ENCODE measurements at regions not wholly inside any gene's neighbourhood (a gene's known extent, or its start where the extent isn't known, plus 50 kb on each side); places are given as distances from the start of the nearest gene placed in this dataset.
"Not testable (repeated sequence)": the region's sequence is repeated elsewhere in the genome, so short reads cannot be mapped to it uniquely, and the experiment has no call there.

DNA sequence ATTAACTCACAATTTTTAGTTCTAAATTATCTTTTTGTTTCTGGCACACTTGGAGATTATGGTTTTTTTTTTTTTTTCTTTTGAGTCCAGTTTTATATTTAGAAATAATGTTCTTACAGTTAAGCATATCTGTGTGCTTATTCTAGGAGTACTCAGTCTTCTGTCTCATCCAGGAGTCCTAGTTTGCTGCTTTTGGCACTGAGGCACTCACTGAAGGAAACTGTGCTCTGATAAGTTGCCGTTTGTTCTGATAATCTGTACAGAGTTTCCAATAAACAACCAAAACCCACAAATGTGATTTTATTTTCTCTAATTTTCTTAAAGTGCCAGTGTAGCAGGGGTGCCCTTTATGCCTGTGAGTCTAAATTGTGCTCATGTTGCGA, 251.0 kb downstream of the LRRC70 start:
- no peaks in the 10 kb centered on the region for H3K79me2 ChIP-seq (ENCODE audit: control insufficient read depth, insufficient read depth, low read length, unreplicated experiment)
- no peaks in the 10 kb centered on the region for H3K36me3 ChIP-seq (ENCODE audit: insufficient read depth, low read length)
- no peaks in the 10 kb centered on the region for H3K27me3 ChIP-seq (ENCODE audit: insufficient read depth, low read length)
- no peak overlapping the region for H2AFZ ChIP-seq (ENCODE audit: low read length, unreplicated experiment)
- no peaks in the 10 kb centered on the region for H3K4me1 ChIP-seq (ENCODE audit: control insufficient read depth, insufficient read depth, low read length, unreplicated experiment)
- no peak overlapping the region for H3K4me3 ChIP-seq (ENCODE audit: low read depth, low read length)
- no peak overlapping the region for H3K27ac ChIP-seq (ENCODE audit: low read depth, low read length)

DNA sequence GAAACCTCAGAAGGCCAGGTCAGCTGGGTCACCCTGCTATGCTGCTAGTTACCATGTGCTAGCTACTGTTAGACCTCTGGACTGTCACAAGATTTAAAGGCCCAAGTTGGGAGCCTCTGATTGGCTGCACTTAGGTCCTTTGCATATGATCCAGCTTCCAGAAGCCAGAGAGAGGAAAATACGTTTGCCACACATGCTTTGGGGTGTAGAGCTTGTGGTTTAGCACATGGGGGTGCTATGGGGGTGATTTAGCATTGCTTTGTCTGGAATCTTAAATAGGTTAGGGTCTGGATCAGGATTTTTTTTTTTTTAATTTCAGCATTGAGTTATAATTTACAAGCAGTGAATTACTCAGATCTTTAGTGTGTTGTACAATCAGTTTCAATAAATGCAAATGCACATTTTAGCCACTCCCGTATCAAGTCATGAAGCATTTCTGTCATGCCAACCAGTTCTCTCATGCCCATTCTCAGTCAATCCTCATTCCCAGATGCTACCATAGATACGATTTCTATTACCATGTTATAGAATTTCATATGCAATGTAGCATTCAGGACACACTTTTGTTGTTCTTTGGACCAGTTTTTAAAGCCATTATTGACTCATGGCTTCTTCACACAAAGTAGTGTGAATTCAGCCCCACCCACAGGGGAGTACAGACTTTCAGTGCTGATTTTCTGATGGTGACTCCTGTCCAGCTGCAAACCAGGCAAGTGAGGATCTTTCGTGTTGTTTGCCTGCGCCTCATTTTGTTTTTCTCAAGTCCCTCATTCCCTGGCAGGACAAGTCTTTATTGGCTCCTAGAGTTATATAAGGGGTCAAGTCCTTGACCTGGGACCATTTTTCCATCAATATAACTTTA, 250.4 kb downstream of the LRRC70 start:
- Histone ChIP-seq H3K36me3 (ENCODE audit: insufficient read depth, low read length) (no peaks in the 10 kb centered on the region), H3K4me3 (ENCODE audit: low read depth, low read length) (no peak overlapping the region), H3K27ac (ENCODE audit: low read depth, low read length) (no peak overlapping the region), H3K4me1 (ENCODE audit: control insufficient read depth, insufficient read depth, low read length, unreplicated experiment) (no peaks in the 10 kb centered on the region), H3K79me2 (ENCODE audit: control insufficient read depth, insufficient read depth, low read length, unreplicated experiment) (no peaks in the 10 kb centered on the region), H3K27me3 (ENCODE audit: insufficient read depth, low read length) (no peaks in the 10 kb centered on the region), H2AFZ (ENCODE audit: low read length, unreplicated experiment) (no peak overlapping the region)

DNA sequence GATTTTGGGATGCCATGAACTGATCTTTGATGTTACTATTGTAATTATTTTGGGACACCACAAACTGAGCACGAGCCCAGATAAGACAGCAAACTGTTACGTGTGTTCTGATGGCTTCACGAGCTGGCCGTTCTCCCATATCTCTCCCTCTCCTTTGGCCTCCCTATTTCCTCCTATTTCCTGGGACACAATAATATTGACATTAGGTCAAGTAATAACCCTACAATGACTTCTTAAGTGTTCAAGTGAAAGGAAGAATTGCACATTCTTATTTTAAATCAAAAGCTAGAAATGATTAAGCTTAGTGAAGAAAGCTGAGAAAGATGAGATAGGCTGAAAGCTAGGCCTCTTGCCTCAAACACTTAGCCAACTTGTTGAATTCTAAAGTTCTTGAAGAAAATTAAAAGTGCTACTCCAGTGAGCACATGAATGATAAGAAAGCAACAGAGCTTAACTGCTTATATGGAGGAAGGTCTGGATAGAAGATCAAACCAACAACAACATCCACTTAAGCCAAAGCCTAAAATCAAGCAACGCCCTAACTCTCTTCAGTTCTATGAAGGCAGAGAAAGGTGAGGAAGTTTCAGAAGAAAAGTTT, 247.1 kb downstream of the LRRC70 start:
- H2AFZ ChIP-seq (ENCODE audit: low read length, unreplicated experiment), result no peak overlapping the region
- no peaks in the 10 kb centered on the region for H3K79me2 ChIP-seq (ENCODE audit: control insufficient read depth, insufficient read depth, low read length, unreplicated experiment)
- H3K4me3 ChIP-seq (ENCODE audit: low read depth, low read length), result no peak overlapping the region
- no peaks in the 10 kb centered on the region for H3K36me3 ChIP-seq (ENCODE audit: insufficient read depth, low read length)
- no peaks in the 10 kb centered on the region for H3K4me1 ChIP-seq (ENCODE audit: control insufficient read depth, insufficient read depth, low read length, unreplicated experiment)
- no peaks in the 10 kb centered on the region for H3K27me3 ChIP-seq (ENCODE audit: insufficient read depth, low read length)
- no peak overlapping the region for H3K27ac ChIP-seq (ENCODE audit: low read depth, low read length)

DNA sequence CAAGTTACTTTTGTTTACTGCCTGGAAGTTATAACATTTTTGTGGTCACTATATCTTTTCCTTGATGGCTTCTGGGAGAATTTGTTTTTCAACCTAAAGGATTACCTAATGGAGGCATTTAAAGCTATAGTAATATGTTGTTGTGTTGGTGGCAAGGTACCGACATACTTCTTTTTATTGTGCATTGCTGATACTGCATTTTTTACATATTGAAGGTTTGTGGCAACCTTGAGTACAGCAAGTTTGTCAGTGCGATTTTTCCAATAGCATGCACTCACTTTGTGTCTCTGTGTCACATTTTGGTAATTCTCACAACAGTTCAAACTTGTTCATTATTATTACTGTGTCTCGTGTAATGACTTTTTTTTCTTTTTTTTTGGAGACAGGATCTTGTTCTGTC, 246.3 kb downstream of the LRRC70 start:
- H3K36me3 ChIP-seq (ENCODE audit: insufficient read depth, low read length), result no peaks in the 10 kb centered on the region
- H3K4me3 ChIP-seq (ENCODE audit: low read depth, low read length), result no peak overlapping the region

DNA sequence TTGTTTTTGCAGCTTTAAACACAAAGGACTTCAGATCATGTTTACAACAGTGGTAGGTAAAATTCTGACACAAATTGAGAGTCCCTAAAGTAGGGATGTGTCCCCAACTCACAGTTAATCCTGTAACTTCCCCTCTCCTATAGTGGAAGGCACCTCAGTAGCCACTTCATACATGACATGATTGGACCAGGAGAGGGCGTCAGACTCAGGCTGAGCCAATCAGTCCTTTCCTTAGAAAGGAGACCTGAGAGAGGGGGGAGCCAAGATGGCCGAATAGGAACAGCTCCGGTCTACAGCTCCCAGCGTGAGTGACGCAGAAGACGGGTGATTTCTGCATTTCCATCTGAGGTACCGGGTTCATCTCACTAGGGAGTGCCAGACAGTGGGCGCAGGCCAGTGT, 238.4 kb downstream of the LRRC70 start:
- H3K36me3 ChIP-seq (ENCODE audit: insufficient read depth, low read length); H3K27ac ChIP-seq (ENCODE audit: low read depth, low read length); H3K27me3 ChIP-seq (ENCODE audit: insufficient read depth, low read length); H3K79me2 ChIP-seq (ENCODE audit: control insufficient read depth, insufficient read depth, low read length, unreplicated experiment); H3K4me1 ChIP-seq (ENCODE audit: control insufficient read depth, insufficient read depth, low read length, unreplicated experiment); H2AFZ ChIP-seq (ENCODE audit: low read length, unreplicated experiment); H3K4me3 ChIP-seq (ENCODE audit: low read depth, low read length): not testable (repeated sequence)

More for the DNA sequence above, 246.3 kb downstream of the LRRC70 start:
- H2AFZ ChIP-seq (ENCODE audit: low read length, unreplicated experiment), result no peak overlapping the region
- H3K27ac ChIP-seq (ENCODE audit: low read depth, low read length), result no peak overlapping the region
- no peaks in the 10 kb centered on the region for H3K79me2 ChIP-seq (ENCODE audit: control insufficient read depth, insufficient read depth, low read length, unreplicated experiment)
- H3K27me3 ChIP-seq (ENCODE audit: insufficient read depth, low read length), result no peaks in the 10 kb centered on the region
- H3K4me1 ChIP-seq (ENCODE audit: control insufficient read depth, insufficient read depth, low read length, unreplicated experiment), result no peaks in the 10 kb centered on the region

DNA sequence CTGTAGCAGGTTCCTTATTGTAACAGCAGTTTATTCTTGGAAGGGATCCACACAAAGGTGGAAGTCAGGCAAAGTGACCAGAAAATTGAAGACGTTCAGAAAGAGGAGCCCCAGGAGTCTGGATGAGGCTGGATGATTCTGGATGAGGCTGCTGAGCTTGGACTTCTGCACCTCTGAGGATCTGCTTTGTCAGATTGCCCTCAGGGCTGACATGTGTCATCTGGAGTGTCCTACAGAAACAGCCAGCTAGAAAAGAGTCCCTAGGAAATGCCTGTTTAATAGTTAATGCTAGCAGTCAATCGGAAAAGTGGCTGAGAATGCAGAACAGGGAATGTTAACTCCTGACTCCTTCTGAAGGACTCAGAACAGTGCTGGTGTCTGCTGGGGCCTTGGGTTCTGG, 236.4 kb downstream of the LRRC70 start:
- Histone ChIP-seq H3K27ac (ENCODE audit: low read depth, low read length) (no peak overlapping the region), H3K27me3 (ENCODE audit: insufficient read depth, low read length) (no peaks in the 10 kb centered on the region), H3K79me2 (ENCODE audit: control insufficient read depth, insufficient read depth, low read length, unreplicated experiment) (no peaks in the 10 kb centered on the region), H3K4me1 (ENCODE audit: control insufficient read depth, insufficient read depth, low read length, unreplicated experiment) (no peaks in the 10 kb centered on the region), H2AFZ (ENCODE audit: low read length, unreplicated experiment) (no peak overlapping the region), H3K4me3 (ENCODE audit: low read depth, low read length) (no peak overlapping the region), H3K36me3 (ENCODE audit: insufficient read depth, low read length) (no peaks in the 10 kb centered on the region)

DNA sequence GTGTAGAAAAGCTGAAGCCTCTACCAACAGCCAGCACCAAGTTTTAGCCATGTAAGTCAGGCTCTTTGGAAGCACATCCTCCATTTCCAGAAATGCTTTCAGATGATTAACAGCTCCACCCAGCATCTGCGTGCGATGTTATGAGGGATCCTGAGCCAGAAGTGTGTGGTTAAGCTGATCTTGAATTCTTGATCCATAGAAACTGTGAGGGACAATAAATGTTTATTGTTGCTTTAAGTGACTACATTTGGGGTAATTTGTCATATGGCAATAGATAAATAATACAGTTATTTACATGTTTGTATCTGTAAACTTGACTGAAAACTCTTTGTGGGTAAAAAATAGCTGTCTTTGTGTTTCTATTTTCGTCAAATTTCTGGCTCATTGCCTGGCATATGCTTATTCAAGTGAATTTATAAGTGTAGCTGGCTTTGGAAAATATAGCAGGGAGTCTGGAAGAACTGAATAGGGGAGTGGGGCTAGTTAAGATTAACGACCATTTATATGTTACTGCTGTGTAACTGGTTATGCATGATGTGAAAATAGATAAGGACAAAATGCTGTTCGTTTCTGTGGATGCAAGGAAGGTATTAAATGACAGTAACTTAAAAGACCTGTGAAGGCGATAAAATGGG, 234.1 kb downstream of the LRRC70 start:
- H3K4me1 ChIP-seq (ENCODE audit: control insufficient read depth, insufficient read depth, low read length, unreplicated experiment), result no peaks in the 10 kb centered on the region
- no peaks in the 10 kb centered on the region for H3K79me2 ChIP-seq (ENCODE audit: control insufficient read depth, insufficient read depth, low read length, unreplicated experiment)
- no peaks in the 10 kb centered on the region for H3K36me3 ChIP-seq (ENCODE audit: insufficient read depth, low read length)
- H3K27ac ChIP-seq (ENCODE audit: low read depth, low read length), result no peak overlapping the region
- no peak overlapping the region for H3K4me3 ChIP-seq (ENCODE audit: low read depth, low read length)
- H2AFZ ChIP-seq (ENCODE audit: low read length, unreplicated experiment), result no peak overlapping the region
- no peaks in the 10 kb centered on the region for H3K27me3 ChIP-seq (ENCODE audit: insufficient read depth, low read length)

DNA sequence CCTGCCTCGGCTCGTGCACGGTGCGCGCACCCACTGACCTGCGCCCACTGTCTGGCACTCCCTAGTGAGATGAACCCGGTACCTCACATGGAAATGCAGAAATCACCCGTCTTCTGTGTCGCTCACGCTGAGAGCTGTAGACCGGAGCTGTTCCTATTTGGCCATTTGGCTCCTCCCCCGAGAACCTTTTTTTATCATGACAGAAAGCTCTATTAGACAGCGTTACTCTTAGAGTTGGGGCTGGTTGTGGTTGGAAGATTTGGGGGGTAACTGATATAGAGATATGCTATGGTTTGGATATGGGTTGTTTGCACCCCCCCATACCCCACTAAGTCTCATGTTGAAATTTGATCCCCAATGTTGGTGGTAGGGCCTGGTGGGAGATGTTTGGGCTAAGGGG, 226.2 kb downstream of the LRRC70 start:
- H2AFZ ChIP-seq (ENCODE audit: low read length, unreplicated experiment); H3K27ac ChIP-seq (ENCODE audit: low read depth, low read length); H3K4me3 ChIP-seq (ENCODE audit: low read depth, low read length): not testable (repeated sequence)

DNA sequence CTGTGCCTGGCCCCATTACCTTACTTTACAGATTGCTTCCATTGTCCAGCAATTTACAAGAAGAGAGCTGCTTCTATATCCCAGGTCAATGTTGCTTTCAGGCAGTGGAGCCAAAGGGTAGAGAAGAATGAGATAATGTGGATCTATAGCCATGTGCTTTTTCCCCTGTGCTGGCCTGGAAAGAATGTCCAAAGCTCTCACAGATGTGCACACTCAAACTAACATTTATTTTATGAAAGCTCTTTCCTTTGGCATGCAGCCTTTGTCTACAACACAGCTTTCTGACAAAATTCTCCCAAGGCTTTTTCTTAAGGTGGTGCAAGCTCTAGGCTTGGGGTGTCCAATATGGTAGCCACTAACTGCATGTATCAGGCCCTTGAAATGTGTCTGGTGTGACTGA, 217.3 kb downstream of the LRRC70 start:
- Histone ChIP-seq H2AFZ (ENCODE audit: low read length, unreplicated experiment) (no peak overlapping the region), H3K79me2 (ENCODE audit: control insufficient read depth, insufficient read depth, low read length, unreplicated experiment) (no peaks in the 10 kb centered on the region), H3K27me3 (ENCODE audit: insufficient read depth, low read length) (no peaks in the 10 kb centered on the region), H3K4me1 (ENCODE audit: control insufficient read depth, insufficient read depth, low read length, unreplicated experiment) (no peaks in the 10 kb centered on the region), H3K4me3 (ENCODE audit: low read depth, low read length) (no peak overlapping the region), H3K36me3 (ENCODE audit: insufficient read depth, low read length) (no peaks in the 10 kb centered on the region), H3K27ac (ENCODE audit: low read depth, low read length) (no peak overlapping the region)

More for the DNA sequence above, 226.2 kb downstream of the LRRC70 start:
- not testable (repeated sequence) for H3K27me3 ChIP-seq (ENCODE audit: insufficient read depth, low read length); H3K36me3 ChIP-seq (ENCODE audit: insufficient read depth, low read length); H3K79me2 ChIP-seq (ENCODE audit: control insufficient read depth, insufficient read depth, low read length, unreplicated experiment); H3K4me1 ChIP-seq (ENCODE audit: control insufficient read depth, insufficient read depth, low read length, unreplicated experiment)

DNA sequence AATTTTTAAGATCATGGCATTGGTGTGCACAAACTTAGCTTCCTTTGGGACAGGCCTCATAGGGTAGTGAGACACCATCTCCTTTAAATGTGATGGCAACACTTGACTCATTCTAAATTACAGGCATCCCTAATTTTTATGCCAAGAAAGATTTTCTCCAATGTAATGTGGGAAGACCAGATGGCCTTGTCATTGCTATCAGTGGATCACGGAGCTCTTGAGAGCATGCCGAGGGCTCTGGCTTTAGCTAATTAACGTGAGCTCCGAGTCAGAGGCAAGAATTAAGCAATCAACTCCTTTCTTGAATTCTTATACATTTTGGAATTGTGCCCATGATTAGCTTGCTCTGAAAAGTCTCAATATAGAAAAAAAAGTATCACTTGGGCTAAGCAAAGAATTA, 215.8 kb downstream of the LRRC70 start:
- Histone ChIP-seq H3K36me3 (ENCODE audit: insufficient read depth, low read length) (no peaks in the 10 kb centered on the region), H3K27me3 (ENCODE audit: insufficient read depth, low read length) (no peaks in the 10 kb centered on the region), H3K4me1 (ENCODE audit: control insufficient read depth, insufficient read depth, low read length, unreplicated experiment) (no peaks in the 10 kb centered on the region), H3K27ac (ENCODE audit: low read depth, low read length) (no peak overlapping the region), H3K4me3 (ENCODE audit: low read depth, low read length) (no peak overlapping the region), H3K79me2 (ENCODE audit: control insufficient read depth, insufficient read depth, low read length, unreplicated experiment) (no peaks in the 10 kb centered on the region), H2AFZ (ENCODE audit: low read length, unreplicated experiment) (no peak overlapping the region)

DNA sequence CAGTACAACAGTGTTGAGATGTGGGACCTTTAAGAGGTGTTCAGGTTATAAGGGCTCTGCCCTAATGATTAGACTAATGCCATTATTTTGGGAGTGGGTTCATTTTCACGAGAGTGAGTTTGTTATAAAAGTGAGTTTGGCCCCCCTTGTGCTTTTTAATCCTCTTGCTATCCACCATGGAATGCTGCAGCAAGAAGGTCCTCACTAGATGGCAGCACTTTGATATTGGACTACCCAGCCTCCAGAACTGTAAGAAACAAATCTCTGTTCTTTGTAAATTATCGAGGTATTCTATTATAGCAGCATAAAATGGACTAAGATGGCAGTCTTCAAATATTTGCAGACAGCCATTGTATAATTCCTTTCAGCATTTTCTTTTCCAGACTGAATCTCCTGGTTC, 212.4 kb downstream of the LRRC70 start:
- Histone ChIP-seq H3K79me2 (ENCODE audit: control insufficient read depth, insufficient read depth, low read length, unreplicated experiment) (no peaks in the 10 kb centered on the region), H3K27ac (ENCODE audit: low read depth, low read length) (no peak overlapping the region), H2AFZ (ENCODE audit: low read length, unreplicated experiment) (no peak overlapping the region), H3K4me1 (ENCODE audit: control insufficient read depth, insufficient read depth, low read length, unreplicated experiment) (no peaks in the 10 kb centered on the region), H3K27me3 (ENCODE audit: insufficient read depth, low read length) (peaks cover 13% of the 10 kb centered on the region; the same call in 1 of the 2 replicates), H3K36me3 (ENCODE audit: insufficient read depth, low read length) (no peaks in the 10 kb centered on the region), H3K4me3 (ENCODE audit: low read depth, low read length) (no peak overlapping the region)
